ACHN (cell line): ENCODE measurements at regions not wholly inside any gene's neighbourhood (a gene's known extent, or its start where the extent isn't known, plus 50 kb on each side); places are given as distances from the start of the nearest gene placed in this dataset.
"Not testable (repeated sequence)": the region's sequence is repeated elsewhere in the genome, so short reads cannot be mapped to it uniquely, and the experiment has no call there.

ENCODE experiments used
- DNase-seq: peaks from one replicate; pipeline ENCODE4 v3.0.0-alpha.2; 2015
- in situ Hi-C: cut with HindIII; loops from 2 replicates; pipeline ENCODE4 v1.10.0; 2017; ENCODE audit warnings: low sequenced_read_pairs, low pct_ligation_motif_present, low pct_unique_long_range_greater_than_20kb

GRCh38 chr10:33709008-33709753 lies 374.7 kb upstream of the NRP1 start:
- in situ Hi-C loops, result no loop called here
- no peak for DNase-seq

DNA sequence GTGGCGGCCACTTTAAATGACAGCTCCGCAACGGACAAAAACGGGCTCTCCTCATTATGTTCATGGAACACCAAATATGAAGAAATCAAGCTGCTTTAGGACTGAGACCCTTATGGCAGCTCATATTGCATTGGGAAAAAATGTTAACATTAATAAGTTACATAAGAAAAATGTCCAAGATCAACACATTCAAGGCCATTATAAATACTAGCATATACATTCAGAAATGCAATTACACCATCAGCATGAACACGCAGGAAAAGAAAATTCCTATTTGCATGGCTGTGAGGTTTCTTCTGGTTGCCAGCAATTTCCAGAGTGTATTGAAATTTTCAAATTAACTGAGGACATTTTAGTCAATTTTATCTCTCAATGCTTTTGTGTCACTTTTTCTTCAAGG lies 374.1 kb upstream of the NRP1 start:
- no peak for DNase-seq
- in situ Hi-C loops, result no loop called here

DNA sequence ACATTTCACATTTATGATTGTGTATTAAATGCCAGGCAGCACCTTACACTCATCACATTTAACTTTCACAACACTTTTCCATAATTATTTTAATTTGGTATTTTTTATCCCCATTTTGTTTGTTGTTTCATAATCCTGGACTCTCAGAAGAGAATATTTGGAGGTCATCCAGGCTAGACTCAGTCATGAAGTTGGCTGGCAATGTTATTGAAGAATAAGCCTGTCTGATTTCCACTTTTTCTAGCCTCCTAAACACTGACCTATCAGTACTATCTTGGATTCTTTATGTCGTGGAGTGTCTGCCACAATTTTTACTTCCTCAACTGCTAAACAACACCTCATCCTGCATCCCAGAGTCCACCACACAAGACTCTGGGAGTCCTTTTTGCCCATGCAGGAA lies 372.3 kb upstream of the NRP1 start:
- in situ Hi-C loops, result no loop called here

GRCh38 chr10:33706191-33706590 lies 371.7 kb upstream of the NRP1 start:
- no peak for DNase-seq
- in situ Hi-C loops, result no loop called here

More for the DNA sequence above, 372.3 kb upstream of the NRP1 start:
- DNase-seq, result no peak

- peak; percentile 23 for DNase-seq
- in situ Hi-C loops, result no loop called here
Observed at GRCh38 chr10:33704214-33704830, 369.9 kb upstream of the NRP1 start.

DNA sequence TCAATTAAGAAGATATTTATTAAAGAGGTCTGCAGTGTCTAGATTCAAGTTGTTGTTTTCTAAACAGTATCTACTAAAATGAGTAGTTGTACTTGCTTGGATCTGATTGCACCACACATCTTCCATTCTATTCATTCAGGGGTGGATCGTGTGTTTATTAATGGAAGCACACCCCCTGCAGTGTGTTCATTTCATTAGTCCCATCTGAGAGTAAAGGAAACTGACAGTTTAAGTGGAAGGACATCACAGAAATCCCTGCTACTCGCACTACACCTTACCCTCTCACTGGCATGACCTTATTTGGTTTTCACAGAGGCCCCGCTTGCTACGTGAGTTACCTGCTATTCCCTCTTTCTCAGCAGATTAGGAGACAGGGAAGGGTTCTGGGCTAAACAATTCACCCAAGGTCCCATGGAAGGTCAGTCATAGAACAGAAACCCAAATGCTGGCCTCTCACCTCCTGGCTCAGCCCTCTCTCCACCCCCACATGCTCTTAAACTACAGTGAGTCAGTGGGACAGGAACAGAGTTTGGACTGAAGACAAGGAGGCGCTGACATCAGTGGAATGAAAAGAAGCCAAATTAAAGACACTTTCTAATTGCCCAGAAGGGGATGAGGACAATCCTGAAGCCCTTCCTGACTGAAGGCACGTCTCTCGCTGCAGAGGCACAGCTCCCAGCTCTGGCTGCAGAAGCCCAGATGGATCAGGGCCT lies 369.2 kb upstream of the NRP1 start:
- in situ Hi-C loops, result no loop called here
- no peak for DNase-seq

DNA sequence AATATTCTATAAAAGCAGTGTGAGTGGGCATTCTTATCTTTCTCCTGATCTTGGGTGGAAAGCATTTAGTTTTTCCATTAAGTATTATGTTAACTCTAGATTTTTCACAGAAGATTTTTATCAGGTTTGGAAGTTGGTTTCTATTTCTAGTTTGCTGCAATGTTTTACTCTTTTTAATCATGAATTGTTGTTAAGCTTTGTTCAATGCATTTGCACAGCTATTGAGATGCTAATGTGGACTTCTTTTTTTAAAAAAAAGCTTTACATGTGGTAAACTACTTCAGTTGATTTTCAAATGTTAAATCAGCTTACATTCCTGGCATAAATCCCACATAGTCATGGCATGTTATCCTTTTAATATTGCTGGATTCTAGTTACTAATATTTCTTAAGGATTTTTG lies 363.6 kb upstream of the NRP1 start:
- in situ Hi-C loops, result no loop called here
- DNase-seq, result no peak

DNA sequence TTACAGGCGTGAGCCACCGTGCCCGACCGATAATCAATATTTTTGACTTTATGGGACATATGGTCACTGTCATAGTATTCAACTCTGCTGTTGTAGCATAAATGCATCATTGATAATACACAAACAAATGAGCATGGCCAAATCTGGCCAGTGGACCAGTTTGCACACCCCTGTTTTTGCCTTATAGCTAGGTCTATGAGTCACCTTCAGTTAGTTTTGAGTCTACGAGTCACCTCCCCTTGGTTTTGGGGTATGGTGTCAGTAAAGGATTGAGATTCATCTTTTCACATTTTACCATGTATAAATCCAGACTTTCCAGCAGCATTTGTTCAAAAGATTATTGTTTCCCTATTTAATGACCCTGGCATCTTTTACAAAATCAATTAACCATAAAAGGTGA lies 362.5 kb upstream of the NRP1 start:
- in situ Hi-C loops, result no loop called here
- DNase-seq, result no peak

- no peak for DNase-seq
- in situ Hi-C loops, result no loop called here
Observed at GRCh38 chr10:33695536-33695935, 361.1 kb upstream of the NRP1 start.

- DNase-seq, in situ Hi-C loops: not testable (repeated sequence)
Observed at GRCh38 chr10:33690536-33690935, 356.1 kb upstream of the NRP1 start.

- no peak for DNase-seq
- in situ Hi-C loops, result no loop called here
Observed at GRCh38 chr10:33688506-33688905, 354.0 kb upstream of the NRP1 start.

DNA sequence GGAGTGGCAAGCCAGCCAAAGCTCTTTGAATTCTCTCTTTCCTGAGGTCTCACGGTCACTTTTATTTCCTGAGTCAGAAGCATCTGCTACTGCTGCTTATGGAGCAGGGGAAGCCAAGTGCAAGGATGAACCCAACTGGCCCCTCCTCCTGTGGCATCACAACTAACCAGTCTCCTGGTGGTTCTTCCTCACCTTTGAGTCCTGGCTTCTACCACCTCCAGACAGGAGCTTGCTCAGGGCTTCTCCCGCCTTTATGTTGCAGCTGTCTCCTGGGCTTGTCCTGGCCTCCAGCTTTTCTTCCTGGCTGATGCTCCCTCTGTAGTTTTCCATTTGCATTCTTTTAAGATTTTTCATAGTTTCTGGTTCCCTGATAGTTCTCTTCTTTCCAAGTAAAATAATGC lies 349.7 kb upstream of the NRP1 start:
- DNase-seq, result no peak
- in situ Hi-C loops, result no loop called here

DNA sequence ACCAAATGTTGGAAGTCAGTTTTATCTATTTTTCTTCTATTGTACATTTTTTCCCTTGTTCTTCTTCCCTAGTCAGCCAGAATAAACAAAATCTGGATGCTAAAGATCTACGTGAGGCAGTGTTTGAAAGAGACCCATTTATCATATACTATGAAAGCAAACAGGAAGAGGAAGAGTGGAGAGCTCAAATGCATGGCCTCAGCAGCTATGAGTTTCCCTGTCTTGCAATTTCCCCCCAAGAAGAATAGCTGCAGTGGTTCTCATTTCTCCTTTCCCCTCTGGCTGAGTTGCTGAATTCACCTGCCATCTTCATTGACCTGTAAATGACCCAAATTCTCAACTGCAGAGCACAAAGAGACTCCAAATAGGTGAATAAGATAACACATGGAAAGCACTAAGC lies 347.1 kb upstream of the NRP1 start:
- DNase-seq, result no peak

GRCh38 chr10:33680036-33680435 lies 345.6 kb upstream of the NRP1 start:
- no peak for DNase-seq
- in situ Hi-C loops, result no loop called here

More for the DNA sequence above, 347.1 kb upstream of the NRP1 start:
- in situ Hi-C loops, result no loop called here

DNA sequence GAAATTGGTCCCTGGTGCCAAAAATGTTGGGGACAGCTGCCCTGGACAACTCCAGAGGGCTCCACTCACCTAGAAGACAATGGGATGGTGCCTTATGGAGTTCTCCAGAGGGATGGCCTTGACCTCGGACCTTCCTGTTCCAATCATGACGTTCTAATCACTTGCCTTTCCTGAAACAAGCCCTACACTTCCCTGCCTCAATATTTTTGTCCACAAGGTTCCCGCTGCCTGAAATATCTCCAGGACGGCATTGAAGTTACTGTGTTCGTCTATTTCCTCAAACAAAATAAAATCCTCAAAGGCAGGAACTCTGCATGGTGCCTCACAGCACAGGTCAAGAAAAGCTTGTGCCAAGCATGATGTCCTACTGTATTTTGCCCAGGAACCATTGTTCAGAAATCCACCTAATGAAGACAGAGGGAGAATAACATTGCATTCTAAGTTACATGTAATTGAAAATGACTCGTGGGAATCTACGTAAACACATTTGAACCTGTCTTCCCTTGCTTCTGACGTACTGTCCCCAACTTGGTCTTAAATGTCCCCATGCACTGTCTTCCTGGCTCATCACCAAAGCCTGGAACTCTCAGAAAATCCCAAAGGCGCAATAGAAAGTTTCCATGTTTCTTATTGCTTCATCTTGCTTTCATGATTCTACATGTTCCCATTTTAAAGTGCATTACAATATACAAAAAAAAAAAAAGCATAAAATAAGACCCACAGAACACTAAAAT lies 342.3 kb upstream of the NRP1 start:
- in situ Hi-C loops, result no loop called here
- no peak for DNase-seq

DNA sequence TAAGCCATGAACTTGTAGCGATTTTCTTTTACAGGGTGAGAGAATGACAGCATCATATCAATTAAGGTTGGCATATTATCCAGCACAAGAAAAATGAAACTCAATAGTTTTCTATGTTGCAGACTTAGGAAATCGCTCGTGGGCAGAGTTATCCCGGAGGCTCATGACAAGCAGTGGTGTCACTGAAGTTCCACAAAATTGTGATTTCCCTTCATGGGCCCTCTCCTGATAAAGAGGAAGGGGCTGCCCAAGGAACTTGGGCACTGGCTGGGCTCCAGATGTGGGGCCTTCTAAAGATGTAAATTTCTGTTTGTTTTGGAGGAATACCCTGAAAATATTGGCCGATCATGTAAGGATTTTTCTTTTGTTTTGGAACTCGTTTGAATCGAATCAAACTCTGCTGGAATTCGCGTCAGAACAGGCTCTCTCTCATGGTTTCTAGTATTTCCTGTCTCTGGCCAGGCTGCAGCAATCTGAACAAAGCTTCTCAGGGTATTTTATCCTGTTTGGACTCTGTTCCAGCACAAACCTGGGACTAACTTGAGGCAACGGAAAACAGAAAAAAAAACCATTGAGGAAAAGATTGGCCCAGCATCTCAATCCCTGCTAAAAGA lies 340.6 kb upstream of the NRP1 start:
- no peak for DNase-seq

DNA sequence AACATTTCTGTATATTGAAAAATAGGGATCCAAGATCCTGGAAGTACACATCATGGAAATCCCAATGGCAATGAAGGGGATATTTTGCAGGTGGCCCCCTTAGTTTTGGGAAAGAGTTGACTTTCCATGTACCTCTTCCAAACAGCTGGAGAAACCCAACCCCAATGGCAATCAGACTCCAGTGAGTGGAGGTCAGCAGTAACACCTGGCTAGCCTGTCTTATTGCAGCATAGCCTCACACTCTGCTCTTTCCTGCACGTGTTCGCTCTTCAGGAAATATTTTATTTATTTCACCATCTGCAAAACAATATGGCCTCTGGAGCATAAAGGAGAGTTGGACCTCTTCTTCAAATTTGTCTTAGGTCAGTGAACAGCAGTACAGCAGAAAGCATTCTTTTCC lies 340.0 kb upstream of the NRP1 start:
- in situ Hi-C loops, result no loop called here
- DNase-seq, result no peak

More for the DNA sequence above, 340.6 kb upstream of the NRP1 start:
- in situ Hi-C loops, result no loop called here

DNA sequence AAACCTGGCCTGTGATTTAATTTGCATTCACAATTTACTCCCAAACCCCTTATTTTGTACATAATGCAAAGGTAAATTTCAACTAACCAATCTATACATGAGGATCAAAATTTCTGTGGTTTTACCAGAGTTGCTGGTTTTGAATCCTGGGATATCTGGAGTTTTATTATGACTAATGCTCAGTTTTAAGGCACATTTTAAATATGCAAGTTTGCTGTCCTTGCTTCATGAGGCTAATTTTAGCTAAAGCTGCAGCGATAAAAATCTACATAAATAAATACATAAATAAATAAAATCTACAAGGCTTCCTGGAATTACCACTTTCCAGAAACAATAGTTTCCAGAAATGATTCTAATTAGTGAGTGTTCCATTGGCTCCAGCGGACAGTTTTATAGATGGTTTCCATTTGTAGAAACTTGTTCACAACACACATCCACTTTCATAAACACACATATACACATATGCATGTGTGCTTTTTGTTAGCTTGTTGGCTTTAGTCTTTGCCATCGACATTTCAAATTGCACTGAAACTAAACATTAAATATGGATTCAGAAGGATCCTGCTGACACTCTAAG lies 339.5 kb upstream of the NRP1 start:
- in situ Hi-C loops, result no loop called here
- no peak for DNase-seq
